ENCODE measurements at regions not wholly inside any gene's neighbourhood (a gene's known extent, or its start where the extent isn't known, plus 50 kb on each side); places are given as distances from the start of the nearest gene placed in this dataset.

DNA sequence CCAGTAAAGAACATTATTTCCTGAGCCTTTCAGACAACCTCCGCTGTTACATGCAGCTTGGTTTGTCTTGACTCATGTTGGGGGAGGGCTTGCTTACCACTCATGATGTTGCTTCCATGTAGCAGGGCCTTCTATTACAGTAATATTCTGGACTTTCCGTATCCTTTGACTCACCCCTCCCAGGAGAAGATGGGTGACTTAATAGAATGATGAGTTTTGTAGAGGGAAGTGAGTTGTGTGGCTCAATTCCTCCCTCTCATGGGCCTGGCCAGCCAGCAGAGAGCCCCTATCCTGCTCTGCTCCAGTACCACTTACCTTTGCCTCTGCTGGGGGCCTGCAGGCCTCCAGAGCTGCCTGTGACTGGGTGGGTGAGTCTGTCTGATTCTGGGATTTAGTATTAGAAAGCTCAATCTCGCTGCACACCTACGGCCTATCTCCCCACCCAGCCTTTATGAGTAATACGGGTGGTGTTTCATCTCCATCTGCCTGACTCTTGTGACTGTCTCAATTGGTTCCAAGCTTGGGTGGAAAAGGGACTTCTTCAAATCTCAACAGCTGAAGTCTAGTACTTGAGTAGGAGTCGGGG, 52.6 kb upstream of the KLF9 start:
- Histone ChIP-seq H3K27ac (no peak overlapping the region), H3K4me1 (peaks cover 35% of the 10 kb centered on the region), H3K9me3 (no peaks in the 10 kb centered on the region), H3K27me3 (ENCODE audit: insufficient read depth in 3 of 3, low read length in 2 of 3) (no peaks in the 10 kb centered on the region), H3K4me3 (no peak overlapping the region), H3K36me3 (ENCODE audit: insufficient read depth in 1 of 2, low read depth in 1 of 2) (no peaks in the 10 kb centered on the region)
- no peak for TF ChIP-seq CTCF (IDR thresholded peaks at IDR 0.05)
- ATAC-seq (peak in 3 of 4 donors; percentile 48 to 72 (median 51)), DNase-seq (peak in 1 of 2 donors; percentile 56)
- WGBS, 3 donors, result 80 to 88% (median 83%) methylated on average over 6 of the region's 6 CpGs
- intact Hi-C loops (cut with DNase I), result no loop called here

GRCh38 chr9:70465904-70466303, 51.4 kb upstream of the KLF9 start:
- H3K9me3 ChIP-seq, result no peaks in the 10 kb centered on the region
- H3K27ac ChIP-seq, result no peak overlapping the region
- no peak overlapping the region for H3K4me3 ChIP-seq
- no peak for TF ChIP-seq CTCF (IDR thresholded peaks at IDR 0.05)
- intact Hi-C loops (cut with DNase I), result no loop called here
- H3K36me3 ChIP-seq (ENCODE audit: insufficient read depth in 1 of 2, low read depth in 1 of 2), result no peaks in the 10 kb centered on the region
- H3K4me1 ChIP-seq, result peaks cover 37% of the 10 kb centered on the region
- no peaks in the 10 kb centered on the region for H3K27me3 ChIP-seq (ENCODE audit: insufficient read depth in 3 of 3, low read length in 2 of 3)
- DNase-seq (peak; percentile 35 to 61), ATAC-seq (peak in 3 of 4 donors; percentile 39 to 66 (median 66))
- WGBS, 3 donors, result 23 to 49% (median 38%) methylated on average over 8 of the region's 8 CpGs

DNA sequence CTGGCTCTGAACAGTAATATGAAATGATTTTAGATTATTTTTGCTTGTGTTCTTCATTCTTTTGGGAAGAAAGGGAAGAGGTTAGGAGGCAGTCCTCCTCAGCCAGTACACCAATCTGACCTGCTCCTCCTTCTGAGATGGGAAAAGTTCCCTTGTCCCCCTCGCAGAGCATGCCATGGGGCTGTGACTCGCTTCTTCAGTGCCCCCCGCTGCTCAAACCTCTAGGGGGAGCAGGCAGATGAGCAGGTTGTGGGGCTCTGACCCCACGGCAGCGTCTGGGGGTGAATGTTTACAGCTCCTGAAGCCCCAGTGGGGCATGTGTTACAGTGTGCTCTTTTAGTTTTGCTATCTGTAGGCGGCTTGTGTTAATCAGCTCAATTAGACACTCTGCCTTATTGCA, 50.9 kb upstream of the KLF9 start:
- intact Hi-C loops (cut with DNase I), result no loop called here

More for the DNA sequence above, 50.9 kb upstream of the KLF9 start:
- Histone ChIP-seq H3K27ac (no peak overlapping the region), H3K27me3 (ENCODE audit: insufficient read depth in 3 of 3, low read length in 2 of 3) (no peaks in the 10 kb centered on the region), H3K4me3 (no peak overlapping the region), H3K4me1 (peaks cover 32% of the 10 kb centered on the region), H3K36me3 (ENCODE audit: insufficient read depth in 1 of 2, low read depth in 1 of 2) (no peaks in the 10 kb centered on the region), H3K9me3 (no peaks in the 10 kb centered on the region)
- no peak for ATAC-seq
- 71 to 85% (median 80%) methylated on average over 6 of the region's 6 CpGs for WGBS, 3 donors
- DNase-seq, result no peak
- TF ChIP-seq CTCF (IDR thresholded peaks at IDR 0.05), result no peak
